ENCODE measurements at regions not wholly inside any gene's neighbourhood (a gene's known extent, or its start where the extent isn't known, plus 50 kb on each side); places are given as distances from the start of the nearest gene placed in this dataset.
A peak's percentile ranks its signal among the peaks of the same experiment; 100 is the strongest.

- no peak for TF ChIP-seq REST (IDR thresholded peaks at IDR 0.05; ENCODE audit: low read depth)
Measured at GRCh38 chr1:37137601-37138000, 103.3 kb upstream of the GRIK3 start (continued).

GRCh38 chr1:37143800-37144199 is 109.5 kb upstream of the GRIK3 start:
- CTCF ChIA-PET = no interaction called here
- no peaks in the 10 kb centered on the region for H3K9me2 ChIP-seq (ENCODE audit: insufficient read depth)
- POLR2A ChIA-PET = no interaction called here
- no peaks in the 10 kb centered on the region for H3K4me1 ChIP-seq (ENCODE audit: control insufficient read depth in 1 of 2, insufficient read depth in 2 of 2, low read length in 2 of 2)
- H3K9me3 ChIP-seq (ENCODE audit: control insufficient read depth in 1 of 2, insufficient read depth in 1 of 2, low read depth in 1 of 2, low read length in 2 of 2) = no peaks in the 10 kb centered on the region
- no peaks in the 10 kb centered on the region for H3K79me2 ChIP-seq (ENCODE audit: insufficient read depth, low read length)
- no peaks in the 10 kb centered on the region for H4K20me1 ChIP-seq (ENCODE audit: insufficient read depth)
- no peak overlapping the region for H3K4me2 ChIP-seq (ENCODE audit: low read length)
- BruUV-seq (replicated peaks) = no TSS peak
- no peak for ATAC-seq
- RAD21 ChIA-PET (ENCODE audit: low non-redundant PET in 1 of 2, low total read pairs in 2 of 2, uncharacterized antibody in 2 of 2, unreplicated experiment in 2 of 2) = no interaction called here
- H3K4me3 ChIP-seq (replicated peaks in 1 of 2; ENCODE audit: low read depth in 1 of 2, low read length in 2 of 2) = no peak overlapping the region
- H2AFZ ChIP-seq (ENCODE audit: low read depth, low read length, poor library complexity, severe bottlenecking) = no peak overlapping the region
- peak; percentile 54 for TF ChIP-seq REST (IDR thresholded peaks at IDR 0.05; ENCODE audit: low read depth)
- TF ChIP-seq ATF3 (IDR thresholded peaks at IDR 0.05) = no peak
- TF ChIP-seq EGR1 (IDR thresholded peaks at IDR 0.05; ENCODE audit: low read depth) = no peak
- TF ChIP-seq FOSL1 (IDR thresholded peaks at IDR 0.05; ENCODE audit: low read depth) = no peak
- TF ChIP-seq RAD21 (IDR thresholded peaks at IDR 0.05; ENCODE audit: low read depth) = no peak
- H3K9ac ChIP-seq (ENCODE audit: low read length) = no peak overlapping the region
- H3K36me3 ChIP-seq (ENCODE audit: control insufficient read depth in 1 of 2, insufficient read depth in 2 of 2, low read length in 2 of 2) = no peaks in the 10 kb centered on the region
- H3K27ac ChIP-seq (ENCODE audit: low read depth, low read length) = no peak overlapping the region
- DNase-seq (ENCODE audit: low read depth, low spot score) = no peak
- H3K27me3 ChIP-seq (ENCODE audit: insufficient read depth, low read length) = peaks cover 16% of the 10 kb centered on the region
- intact Hi-C loops (cut with micrococcal nuclease) = no loop called here

All from HCT116 (cell line).